ENCODE measurements at regions not wholly inside any gene's neighbourhood (a gene's known extent, or its start where the extent isn't known, plus 50 kb on each side); places are given as distances from the start of the nearest gene placed in this dataset.

DNA sequence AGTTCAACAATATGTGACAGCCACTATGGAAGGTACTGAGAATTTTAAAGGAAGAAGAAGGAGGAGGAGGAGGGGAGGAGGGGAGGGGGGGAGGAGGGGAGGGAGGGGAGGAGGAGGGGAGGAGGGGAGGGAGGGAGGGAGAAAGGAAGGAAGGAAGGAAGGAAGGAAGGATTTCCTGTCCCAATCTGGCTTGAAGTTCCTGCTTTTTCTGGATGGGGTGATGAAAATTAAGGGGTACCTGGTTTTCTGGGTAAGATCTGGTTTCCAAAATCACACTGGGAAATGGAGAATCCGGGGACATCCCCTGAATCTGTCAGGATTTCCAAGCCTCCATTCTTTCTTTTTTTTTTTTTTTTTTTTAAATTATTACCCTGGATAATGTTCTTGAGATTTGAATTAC lies 271.8 kb downstream of the MTX2 start:
- no peak for DNase-seq (ENCODE audit: low read depth, low spot score)

DNA sequence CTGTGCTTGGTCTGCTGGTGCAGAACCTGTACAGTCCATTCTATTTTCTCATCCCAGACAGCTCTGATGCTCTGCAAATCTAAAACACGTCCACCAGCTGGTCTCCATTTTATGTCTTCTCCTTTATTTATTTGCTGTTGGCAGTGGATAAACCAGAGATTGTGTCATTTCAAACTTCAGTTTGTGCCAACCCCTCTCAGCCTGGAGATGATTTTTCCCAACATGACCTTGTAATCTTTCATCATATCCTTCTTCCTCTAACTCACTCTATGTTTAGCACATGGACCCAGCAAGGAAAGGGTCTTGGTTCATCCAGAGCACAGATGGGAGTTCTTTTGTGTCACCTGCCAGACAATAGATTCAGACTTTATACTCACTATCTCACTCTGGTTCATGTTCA lies 273.2 kb downstream of the MTX2 start:
- DNase-seq (ENCODE audit: low read depth, low spot score) = no peak

DNA sequence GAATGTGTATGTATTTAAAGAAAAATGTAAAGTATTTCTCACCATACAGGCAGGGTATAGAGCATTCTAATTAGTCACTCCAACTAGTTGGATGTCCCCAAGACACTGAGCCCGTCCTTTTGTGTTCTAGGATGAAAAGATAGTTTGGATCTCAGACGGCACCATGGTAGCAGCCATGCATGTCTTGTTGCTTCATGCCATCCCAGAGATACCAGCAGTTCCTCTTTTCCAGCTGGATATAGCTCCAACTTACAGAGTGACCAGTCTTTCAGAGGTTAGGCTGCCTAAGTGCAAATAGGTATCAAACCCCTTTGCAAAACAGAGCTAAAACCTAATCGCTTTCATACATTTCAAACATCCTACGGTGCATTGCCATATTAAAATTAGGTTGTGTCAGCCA lies 275.3 kb downstream of the MTX2 start:
- no peak for DNase-seq (ENCODE audit: low read depth, low spot score)

- peak; percentile 33 for DNase-seq (ENCODE audit: low read depth, low spot score)
Observed at GRCh38 chr2:176544991-176545956, 276.0 kb downstream of the MTX2 start.

DNA sequence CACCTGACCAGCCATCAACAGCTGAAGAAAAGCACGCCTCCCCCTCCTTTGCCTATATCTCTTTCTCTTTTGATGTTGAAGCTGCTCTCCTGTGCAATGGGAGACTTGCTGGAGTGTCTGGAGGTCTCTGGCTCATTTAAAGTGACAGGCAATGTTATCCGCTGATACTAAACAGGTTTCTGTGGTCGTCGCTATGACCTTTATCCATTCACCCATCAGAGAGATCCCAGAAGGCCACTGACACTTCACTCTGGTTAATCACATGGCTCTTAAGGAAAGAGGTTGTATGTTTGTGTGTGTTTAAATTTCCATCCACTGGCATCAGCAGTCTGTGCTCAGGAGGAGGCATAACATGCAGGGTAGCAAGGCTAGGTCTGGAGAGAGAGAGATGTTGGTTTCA lies 277.3 kb downstream of the MTX2 start:
- DNase-seq (ENCODE audit: low read depth, low spot score) = no peak

- peak; percentile 35 for DNase-seq (ENCODE audit: low read depth, low spot score)
Observed at GRCh38 chr2:176552501-176553135, 283.4 kb downstream of the MTX2 start.

DNA sequence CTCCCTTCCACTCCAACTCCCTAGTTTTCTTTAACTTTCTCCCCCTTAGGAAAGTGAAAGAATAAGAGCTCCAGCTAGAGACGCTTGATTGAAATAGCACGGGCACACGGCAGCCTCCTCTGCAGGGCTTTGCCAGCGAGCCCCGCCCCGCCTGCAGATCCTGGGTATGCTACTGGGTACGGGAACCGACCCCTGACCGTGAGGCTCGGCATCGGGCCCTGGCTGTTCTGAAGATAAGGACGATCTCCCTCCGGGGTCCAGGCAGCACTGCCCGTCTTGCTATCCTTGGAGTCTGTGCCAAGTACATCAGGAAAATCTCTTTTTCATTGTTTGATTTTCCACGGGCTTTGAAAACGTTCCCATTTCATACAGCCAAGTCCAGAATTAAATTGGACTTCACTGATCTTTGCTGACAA lies 284.5 kb downstream of the MTX2 start:
- DNase-seq (ENCODE audit: low read depth, low spot score) = peak; percentile 65

DNA sequence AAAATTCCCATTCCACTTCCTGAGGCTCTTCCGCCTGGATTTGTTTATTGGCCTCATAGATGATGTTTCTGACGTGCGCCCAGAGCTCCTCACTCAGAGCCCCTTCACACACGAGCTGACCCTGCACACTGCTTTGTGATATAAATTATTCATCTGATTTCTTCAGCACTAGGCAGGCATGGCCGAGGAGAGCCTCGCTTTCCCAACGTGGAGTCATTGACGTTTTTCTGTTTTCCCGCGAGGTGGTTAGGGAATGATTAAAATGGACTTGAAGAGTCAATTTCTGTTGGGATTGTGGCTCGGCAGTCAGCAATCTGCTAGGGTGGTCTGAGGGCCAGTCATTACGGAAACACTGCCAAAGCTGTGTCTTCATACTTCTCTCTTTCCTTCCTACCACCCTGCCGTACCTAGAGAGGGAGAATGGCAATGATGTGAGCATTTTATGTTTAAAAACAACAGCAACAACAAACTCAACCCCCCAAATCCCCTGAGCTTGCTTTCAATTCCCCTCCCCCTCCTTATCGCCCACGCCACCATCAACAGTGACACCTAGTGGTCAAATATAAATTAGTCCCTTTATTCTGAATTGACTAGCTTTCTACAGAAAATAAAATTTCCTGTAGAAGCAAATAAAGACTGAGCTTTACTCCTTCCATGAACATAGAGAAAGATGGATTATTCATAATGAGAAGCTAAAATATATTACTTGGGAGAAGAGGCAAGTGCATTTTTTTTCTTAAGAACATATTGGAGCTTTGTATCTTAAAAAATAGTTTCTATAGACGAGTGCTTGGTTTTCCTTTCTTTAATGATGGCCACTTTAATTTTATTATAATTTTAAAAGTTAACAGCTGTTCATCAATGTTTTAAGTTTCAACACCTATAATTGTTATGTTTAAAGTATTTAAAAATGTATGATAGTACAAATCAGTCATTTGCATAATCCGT lies 285.1 kb downstream of the MTX2 start:
- DNase-seq (ENCODE audit: low read depth, low spot score) = peak; percentile 73

DNA sequence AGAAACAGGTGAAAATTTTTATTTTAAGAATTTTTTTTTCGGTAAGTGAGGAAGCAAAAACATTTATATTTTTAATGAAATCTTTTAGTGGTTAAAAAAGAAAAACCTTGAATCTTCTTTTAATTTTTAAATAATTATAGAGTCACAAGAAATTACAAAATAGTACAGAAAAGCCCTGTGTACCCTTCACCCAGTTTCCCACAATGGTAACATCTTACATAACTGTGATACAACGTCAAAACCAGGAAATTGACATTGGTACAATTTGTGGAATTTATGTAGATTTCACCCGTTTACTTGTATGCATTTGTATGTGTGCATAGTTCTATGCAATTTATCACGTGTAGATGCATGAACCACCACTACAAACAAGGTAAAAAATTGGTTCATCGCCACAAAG lies 285.9 kb downstream of the MTX2 start:
- DNase-seq (ENCODE audit: low read depth, low spot score) = no peak

- no peak for DNase-seq (ENCODE audit: low read depth, low spot score)
Observed at GRCh38 chr2:176555781-176556180, 286.5 kb downstream of the MTX2 start.

DNA sequence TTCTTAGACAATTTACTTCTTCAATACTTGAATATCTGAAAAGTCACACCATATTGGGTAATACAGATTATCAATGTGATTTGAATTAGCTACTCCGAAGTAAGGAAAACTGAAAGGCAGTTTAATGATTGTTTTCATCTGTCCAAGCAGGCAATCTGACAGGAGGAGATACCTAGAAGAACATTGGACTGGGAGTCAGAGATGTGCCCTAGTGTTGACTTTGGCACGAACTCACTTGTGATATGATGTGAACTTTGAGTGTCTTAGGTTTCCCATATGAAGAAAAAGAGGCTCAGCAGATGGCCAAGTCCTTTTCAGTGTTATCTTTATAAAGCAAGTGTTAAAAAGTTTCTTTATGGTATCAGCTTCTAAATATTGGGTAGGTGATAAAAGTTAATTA lies 287.1 kb downstream of the MTX2 start:
- DNase-seq (ENCODE audit: low read depth, low spot score) = no peak

DNA sequence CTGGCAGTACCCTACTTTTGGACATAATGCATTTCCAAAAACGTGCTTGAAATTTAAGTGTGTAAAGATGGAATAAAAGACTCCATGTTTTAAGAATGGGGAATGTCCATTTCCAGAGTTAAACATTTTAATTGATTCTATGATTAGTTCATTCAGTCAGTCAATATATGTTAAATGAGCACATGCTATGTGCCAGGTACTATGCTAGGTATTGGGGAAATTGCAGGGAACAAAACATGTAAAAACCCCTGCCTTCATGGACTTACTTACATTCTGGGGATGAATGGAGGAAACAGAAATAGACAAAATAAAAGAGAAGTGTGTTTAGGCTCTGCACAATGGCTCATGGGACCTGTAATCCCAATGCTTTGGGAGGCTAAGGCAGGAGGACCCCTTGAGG lies 288.6 kb downstream of the MTX2 start:
- DNase-seq (ENCODE audit: low read depth, low spot score) = no peak

DNA sequence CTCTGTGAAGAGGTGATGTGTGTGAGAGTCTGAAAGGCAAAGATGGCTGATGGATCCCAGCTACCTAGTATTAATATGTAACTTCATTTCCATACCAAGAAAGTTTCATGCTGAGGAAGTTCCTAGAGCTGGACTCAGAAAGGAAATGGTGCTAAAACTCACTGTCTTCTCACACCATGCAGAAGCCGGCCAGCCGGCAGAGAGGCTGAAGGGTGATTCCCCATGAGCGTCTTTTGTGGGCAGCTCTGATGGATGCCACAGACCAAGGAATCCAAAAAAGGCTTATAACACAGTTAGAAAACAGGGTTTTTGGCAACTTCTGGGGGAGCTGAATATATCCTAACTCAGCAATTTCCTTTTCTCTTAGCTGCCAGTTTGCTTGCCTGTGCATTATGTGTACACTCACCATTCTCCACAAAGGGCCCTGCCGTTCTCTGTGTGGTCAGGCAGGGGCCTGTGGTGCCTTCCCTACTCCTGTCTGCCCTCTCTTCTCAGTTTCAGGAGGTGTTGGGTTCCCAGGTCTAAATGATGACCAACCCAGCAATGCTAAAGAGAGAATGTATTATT lies 289.4 kb downstream of the MTX2 start:
- DNase-seq (ENCODE audit: low read depth, low spot score) = no peak

DNA sequence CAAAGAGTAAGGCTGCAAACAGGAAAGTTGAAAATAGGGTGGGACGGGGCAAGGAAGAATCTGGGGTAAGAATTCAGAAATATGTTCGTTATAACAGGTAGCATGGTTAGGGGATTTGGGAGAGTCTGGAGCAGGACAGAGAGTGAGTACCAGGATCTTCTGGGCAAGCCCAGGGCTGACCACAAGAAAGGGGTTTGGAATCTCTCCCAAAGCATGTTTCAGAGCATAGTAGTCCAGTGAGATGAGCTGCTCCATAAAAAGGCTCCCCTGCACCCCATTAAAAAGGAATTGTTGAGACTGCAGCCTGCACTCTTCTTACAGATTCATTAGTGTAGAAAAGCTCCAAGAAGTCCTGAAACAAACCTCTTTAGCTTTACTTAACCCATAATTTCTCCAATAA lies 291.1 kb downstream of the MTX2 start:
- no peak for DNase-seq (ENCODE audit: low read depth, low spot score)

DNA sequence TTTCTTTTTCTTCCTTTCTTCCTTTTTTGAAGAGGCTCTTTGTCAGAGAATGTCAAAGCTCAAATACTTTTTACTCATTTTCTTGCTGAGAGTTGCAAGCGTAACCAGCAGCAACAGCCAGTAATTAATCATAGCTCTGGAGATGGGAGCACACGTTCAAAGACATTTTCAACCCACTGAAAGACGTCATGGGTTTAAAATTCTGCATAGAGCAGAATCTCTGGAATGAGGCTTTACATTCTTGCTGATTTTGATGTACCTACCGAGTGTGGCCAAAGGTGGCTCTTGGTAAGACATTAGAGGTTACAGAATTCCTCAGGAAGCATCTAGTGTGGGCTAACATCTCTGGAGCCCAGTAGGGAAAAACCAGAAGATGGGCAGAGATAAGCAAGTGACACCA lies 292.5 kb downstream of the MTX2 start:
- peak; percentile 26 for DNase-seq (ENCODE audit: low read depth, low spot score)

GRCh38 chr2:176562359-176563078 lies 293.3 kb downstream of the MTX2 start:
- peak; percentile 17 for DNase-seq (ENCODE audit: low read depth, low spot score)

- DNase-seq (ENCODE audit: low read depth, low spot score) = peak; percentile 8
Observed at GRCh38 chr2:176565641-176566323, 296.5 kb downstream of the MTX2 start.

- no peak for DNase-seq (ENCODE audit: low read depth, low spot score)
Observed at GRCh38 chr2:176566496-176566895, 297.3 kb downstream of the MTX2 start.

DNA sequence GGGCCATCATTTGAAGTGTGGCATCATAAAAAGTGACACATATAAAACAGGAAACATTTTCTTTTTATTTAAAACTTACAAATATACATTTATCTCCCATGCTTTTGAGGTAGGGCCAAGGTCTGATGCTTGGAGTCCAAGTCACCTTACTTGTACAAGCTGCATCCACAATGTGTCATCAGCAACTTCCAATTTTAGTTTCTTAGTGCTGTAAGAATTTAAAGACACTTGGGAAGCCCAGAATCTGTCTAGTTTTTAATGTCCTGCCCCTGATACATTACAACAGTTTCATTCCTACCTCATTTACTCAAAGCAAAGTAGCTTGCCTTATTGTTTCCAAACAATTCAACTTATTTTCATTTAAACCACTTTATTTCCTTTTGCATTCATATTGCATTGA lies 297.7 kb downstream of the MTX2 start:
- DNase-seq (ENCODE audit: low read depth, low spot score) = no peak

- DNase-seq (ENCODE audit: low read depth, low spot score) = no peak
Observed at GRCh38 chr2:176567361-176567760, 298.1 kb downstream of the MTX2 start.

All from astrocyte of the hippocampus (primary cell).